ENCODE measurements at regions not wholly inside any gene's neighbourhood (a gene's known extent, or its start where the extent isn't known, plus 50 kb on each side); places are given as distances from the start of the nearest gene placed in this dataset.

GRCh38 chr11:129598378-129598777 lies 217.3 kb upstream of the TMEM45B start:
- no peaks in the 10 kb centered on the region for H3K36me3 ChIP-seq (ENCODE audit: control insufficient read depth, insufficient read depth, low read length)
- no peak overlapping the region for H3K4me3 ChIP-seq (ENCODE audit: low read length)
- WGBS (ENCODE audit: extremely low coverage, insufficient coverage, low lambda C conversion rate): no CpG with 5 or more reads among the region's 3 CpGs
- H3K4me2 ChIP-seq (ENCODE audit: low read length): no peak overlapping the region
- peaks cover under 1% of the 10 kb centered on the region for H3K4me1 ChIP-seq (ENCODE audit: control insufficient read depth, low read depth, low read length)
- H3K18ac ChIP-seq (ENCODE audit: low read length): no peak overlapping the region
- no peak overlapping the region for H3K27ac ChIP-seq (ENCODE audit: low read depth, low read length)
- H3K79me1 ChIP-seq (ENCODE audit: low read length): no peaks in the 10 kb centered on the region
- no peaks in the 10 kb centered on the region for H3K79me2 ChIP-seq (ENCODE audit: control insufficient read depth, insufficient read depth, low read length)
- no peak for DNase-seq
- no peaks in the 10 kb centered on the region for H3K27me3 ChIP-seq (ENCODE audit: insufficient read depth, low read length, poor library complexity)
- H3K23ac ChIP-seq (ENCODE audit: low read length): no peak overlapping the region
- H4K8ac ChIP-seq (ENCODE audit: low read depth, low read length): no peak overlapping the region
- no peak overlapping the region for H2BK15ac ChIP-seq (replicated peaks; ENCODE audit: low read depth)
- H3K4ac ChIP-seq (ENCODE audit: low read depth, low read length): no peak overlapping the region
- H4K5ac ChIP-seq (ENCODE audit: low read length): no peak overlapping the region
- H2BK120ac ChIP-seq (ENCODE audit: low read depth, low read length): no peak overlapping the region
- no peak overlapping the region for H3K9ac ChIP-seq (ENCODE audit: low read length)
- no peak overlapping the region for H3K56ac ChIP-seq (ENCODE audit: low read length)
- H2AK5ac ChIP-seq (ENCODE audit: low read length): no peak overlapping the region
- H2BK5ac ChIP-seq (ENCODE audit: low read length): no peak overlapping the region

GRCh38 chr11:129605815-129606214 lies 209.8 kb upstream of the TMEM45B start:
- Histone ChIP-seq H3K9ac (ENCODE audit: low read length) (no peak overlapping the region), H3K56ac (ENCODE audit: low read length) (no peak overlapping the region), H2AK5ac (ENCODE audit: low read length) (no peak overlapping the region), H2BK120ac (ENCODE audit: low read depth, low read length) (no peak overlapping the region), H3K4me3 (ENCODE audit: low read length) (no peak overlapping the region), H3K27me3 (ENCODE audit: insufficient read depth, low read length, poor library complexity) (no peaks in the 10 kb centered on the region), H4K8ac (ENCODE audit: low read depth, low read length) (no peak overlapping the region), H3K79me2 (ENCODE audit: control insufficient read depth, insufficient read depth, low read length) (no peaks in the 10 kb centered on the region), H3K27ac (ENCODE audit: low read depth, low read length) (no peak overlapping the region), H3K18ac (ENCODE audit: low read length) (no peak overlapping the region), H3K79me1 (ENCODE audit: low read length) (no peaks in the 10 kb centered on the region), H4K5ac (ENCODE audit: low read length) (no peak overlapping the region), H3K4me2 (ENCODE audit: low read length) (no peak overlapping the region), H3K4me1 (ENCODE audit: control insufficient read depth, low read depth, low read length) (no peaks in the 10 kb centered on the region), H3K36me3 (ENCODE audit: control insufficient read depth, insufficient read depth, low read length) (no peaks in the 10 kb centered on the region), H3K4ac (ENCODE audit: low read depth, low read length) (no peak overlapping the region), H2BK5ac (ENCODE audit: low read length) (no peak overlapping the region), H3K23ac (ENCODE audit: low read length) (no peak overlapping the region), H2BK15ac (replicated peaks; ENCODE audit: low read depth) (no peak overlapping the region)
- no peak for DNase-seq

GRCh38 chr11:129608711-129609110 lies 206.9 kb upstream of the TMEM45B start:
- no peak overlapping the region for H3K56ac ChIP-seq (ENCODE audit: low read length)
- H3K79me2 ChIP-seq (ENCODE audit: control insufficient read depth, insufficient read depth, low read length): no peaks in the 10 kb centered on the region
- no peak overlapping the region for H3K4ac ChIP-seq (ENCODE audit: low read depth, low read length)
- no peaks in the 10 kb centered on the region for H3K4me1 ChIP-seq (ENCODE audit: control insufficient read depth, low read depth, low read length)
- no peak overlapping the region for H3K23ac ChIP-seq (ENCODE audit: low read length)
- WGBS (ENCODE audit: extremely low coverage, insufficient coverage, low lambda C conversion rate): no CpG with 5 or more reads among the region's 6 CpGs
- no peaks in the 10 kb centered on the region for H3K36me3 ChIP-seq (ENCODE audit: control insufficient read depth, insufficient read depth, low read length)
- H2BK15ac ChIP-seq (replicated peaks; ENCODE audit: low read depth): no peak overlapping the region
- H3K27me3 ChIP-seq (ENCODE audit: insufficient read depth, low read length, poor library complexity): no peaks in the 10 kb centered on the region
- H2BK120ac ChIP-seq (ENCODE audit: low read depth, low read length): no peak overlapping the region
- H3K27ac ChIP-seq (ENCODE audit: low read depth, low read length): no peak overlapping the region
- H2AK5ac ChIP-seq (ENCODE audit: low read length): no peak overlapping the region
- no peak overlapping the region for H3K4me3 ChIP-seq (ENCODE audit: low read length)
- no peak overlapping the region for H2BK5ac ChIP-seq (ENCODE audit: low read length)
- no peak overlapping the region for H4K8ac ChIP-seq (ENCODE audit: low read depth, low read length)
- H3K79me1 ChIP-seq (ENCODE audit: low read length): no peaks in the 10 kb centered on the region
- no peak overlapping the region for H4K5ac ChIP-seq (ENCODE audit: low read length)
- no peak overlapping the region for H3K9ac ChIP-seq (ENCODE audit: low read length)
- no peak for DNase-seq
- no peak overlapping the region for H3K18ac ChIP-seq (ENCODE audit: low read length)
- no peak overlapping the region for H3K4me2 ChIP-seq (ENCODE audit: low read length)

- Histone ChIP-seq H3K79me1 (ENCODE audit: low read length) (no peaks in the 10 kb centered on the region), H4K8ac (ENCODE audit: low read depth, low read length) (no peak overlapping the region), H2BK15ac (replicated peaks; ENCODE audit: low read depth) (no peak overlapping the region), H3K4me1 (ENCODE audit: control insufficient read depth, low read depth, low read length) (no peaks in the 10 kb centered on the region), H3K79me2 (ENCODE audit: control insufficient read depth, insufficient read depth, low read length) (no peaks in the 10 kb centered on the region), H3K27ac (ENCODE audit: low read depth, low read length) (no peak overlapping the region), H3K4ac (ENCODE audit: low read depth, low read length) (no peak overlapping the region), H3K4me2 (ENCODE audit: low read length) (no peak overlapping the region), H3K18ac (ENCODE audit: low read length) (no peak overlapping the region), H4K5ac (ENCODE audit: low read length) (no peak overlapping the region), H2AK5ac (ENCODE audit: low read length) (no peak overlapping the region), H3K9ac (ENCODE audit: low read length) (no peak overlapping the region), H3K56ac (ENCODE audit: low read length) (no peak overlapping the region), H2BK120ac (ENCODE audit: low read depth, low read length) (no peak overlapping the region), H2BK5ac (ENCODE audit: low read length) (no peak overlapping the region), H3K4me3 (ENCODE audit: low read length) (no peak overlapping the region), H3K36me3 (ENCODE audit: control insufficient read depth, insufficient read depth, low read length) (no peaks in the 10 kb centered on the region), H3K27me3 (ENCODE audit: insufficient read depth, low read length, poor library complexity) (no peaks in the 10 kb centered on the region), H3K23ac (ENCODE audit: low read length) (no peak overlapping the region)
- no CpG with 5 or more reads among the region's 7 CpGs for WGBS (ENCODE audit: extremely low coverage, insufficient coverage, low lambda C conversion rate)
- no peak for DNase-seq
These were observed 205.5 kb upstream of the TMEM45B start for GRCh38 chr11:129610125-129610524.

- no peak overlapping the region for H3K23ac ChIP-seq (ENCODE audit: low read length)
- no CpG with 5 or more reads among the region's 5 CpGs for WGBS (ENCODE audit: extremely low coverage, insufficient coverage, low lambda C conversion rate)
- no peak overlapping the region for H3K56ac ChIP-seq (ENCODE audit: low read length)
- no peak overlapping the region for H4K8ac ChIP-seq (ENCODE audit: low read depth, low read length)
- H3K4ac ChIP-seq (ENCODE audit: low read depth, low read length): no peak overlapping the region
- no peaks in the 10 kb centered on the region for H3K79me1 ChIP-seq (ENCODE audit: low read length)
- H2BK5ac ChIP-seq (ENCODE audit: low read length): no peak overlapping the region
- H3K27ac ChIP-seq (ENCODE audit: low read depth, low read length): no peak overlapping the region
- no peak overlapping the region for H3K4me2 ChIP-seq (ENCODE audit: low read length)
- H3K79me2 ChIP-seq (ENCODE audit: control insufficient read depth, insufficient read depth, low read length): no peaks in the 10 kb centered on the region
- H3K27me3 ChIP-seq (ENCODE audit: insufficient read depth, low read length, poor library complexity): no peaks in the 10 kb centered on the region
- no peaks in the 10 kb centered on the region for H3K4me1 ChIP-seq (ENCODE audit: control insufficient read depth, low read depth, low read length)
- no peak overlapping the region for H2BK15ac ChIP-seq (replicated peaks; ENCODE audit: low read depth)
- H3K36me3 ChIP-seq (ENCODE audit: control insufficient read depth, insufficient read depth, low read length): no peaks in the 10 kb centered on the region
- H3K18ac ChIP-seq (ENCODE audit: low read length): no peak overlapping the region
- H3K4me3 ChIP-seq (ENCODE audit: low read length): no peak overlapping the region
- no peak overlapping the region for H2BK120ac ChIP-seq (ENCODE audit: low read depth, low read length)
- no peak for DNase-seq
- no peak overlapping the region for H4K5ac ChIP-seq (ENCODE audit: low read length)
- no peak overlapping the region for H3K9ac ChIP-seq (ENCODE audit: low read length)
- no peak overlapping the region for H2AK5ac ChIP-seq (ENCODE audit: low read length)
These were observed 205.1 kb upstream of the TMEM45B start for GRCh38 chr11:129610545-129610944.

GRCh38 chr11:129611661-129612446 lies 203.8 kb upstream of the TMEM45B start:
- WGBS (ENCODE audit: extremely low coverage, insufficient coverage, low lambda C conversion rate): no CpG with 5 or more reads among the region's 17 CpGs
- no peak overlapping the region for H3K23ac ChIP-seq (ENCODE audit: low read length)
- no peaks in the 10 kb centered on the region for H3K79me1 ChIP-seq (ENCODE audit: low read length)
- H3K9ac ChIP-seq (ENCODE audit: low read length): no peak overlapping the region
- DNase-seq: no peak
- H3K4me3 ChIP-seq (ENCODE audit: low read length): no peak overlapping the region
- H3K27ac ChIP-seq (ENCODE audit: low read depth, low read length): no peak overlapping the region
- no peaks in the 10 kb centered on the region for H3K79me2 ChIP-seq (ENCODE audit: control insufficient read depth, insufficient read depth, low read length)
- no peaks in the 10 kb centered on the region for H3K36me3 ChIP-seq (ENCODE audit: control insufficient read depth, insufficient read depth, low read length)
- H4K5ac ChIP-seq (ENCODE audit: low read length): no peak overlapping the region
- H2BK5ac ChIP-seq (ENCODE audit: low read length): no peak overlapping the region
- no peaks in the 10 kb centered on the region for H3K27me3 ChIP-seq (ENCODE audit: insufficient read depth, low read length, poor library complexity)
- no peaks in the 10 kb centered on the region for H3K4me1 ChIP-seq (ENCODE audit: control insufficient read depth, low read depth, low read length)
- no peak overlapping the region for H2AK5ac ChIP-seq (ENCODE audit: low read length)
- no peak overlapping the region for H3K18ac ChIP-seq (ENCODE audit: low read length)
- no peak overlapping the region for H3K4me2 ChIP-seq (ENCODE audit: low read length)
- no peak overlapping the region for H3K4ac ChIP-seq (ENCODE audit: low read depth, low read length)
- H3K56ac ChIP-seq (ENCODE audit: low read length): no peak overlapping the region
- H2BK120ac ChIP-seq (ENCODE audit: low read depth, low read length): no peak overlapping the region
- H4K8ac ChIP-seq (ENCODE audit: low read depth, low read length): no peak overlapping the region
- H2BK15ac ChIP-seq (replicated peaks; ENCODE audit: low read depth): no peak overlapping the region
